Panc1 (cell line): ENCODE measurements at regions not wholly inside any gene's neighbourhood (a gene's known extent, or its start where the extent isn't known, plus 50 kb on each side); places are given as distances from the start of the nearest gene placed in this dataset.
"Not testable (repeated sequence)": the region's sequence is repeated elsewhere in the genome, so short reads cannot be mapped to it uniquely, and the experiment has no call there.

Source experiments
- POLR2AphosphoS5 ChIP-seq: IDR thresholded peaks from 2 replicates; pipeline ENCODE4 v1.6.1; 2012; ENCODE audit warnings: mild to moderate bottlenecking, low read depth, low read length, moderate library complexity
- TCF7L2 ChIP-seq: IDR thresholded peaks from 2 replicates; pipeline ENCODE4 v1.6.1; 2011; ENCODE audit warnings: mild to moderate bottlenecking, low read depth, low read length, inconsistent platforms
- TF ChIP-seq, protein P1 (sequence below): fragments of 450-650 bp; IDR thresholded peaks from 2 replicates; pipeline ENCODE4 v1.5.1; 2017; ENCODE audit warnings: mild to moderate bottlenecking

DNA sequence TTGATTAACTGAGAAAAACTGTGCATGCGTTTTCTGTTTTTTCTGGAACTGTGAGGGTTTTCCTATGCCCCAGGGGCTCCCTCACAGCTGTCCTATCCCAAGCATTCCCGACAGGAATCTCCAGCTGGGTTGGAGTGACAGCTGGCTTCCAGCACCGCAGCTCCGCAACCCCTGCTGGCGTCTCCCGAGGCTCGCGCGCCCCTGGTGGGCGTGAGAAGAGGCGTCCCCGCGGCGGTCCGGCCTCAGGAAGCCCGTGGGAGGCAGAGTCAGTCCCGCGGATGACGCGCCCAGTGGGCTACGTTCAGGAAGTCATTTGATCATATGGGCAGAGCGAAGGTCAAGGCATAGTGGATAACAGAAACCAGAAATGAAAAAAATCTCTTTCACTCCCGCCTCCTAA is 821.9 kb downstream of the SPATA31A1 start:
- TF ChIP-seq, protein P1, sequence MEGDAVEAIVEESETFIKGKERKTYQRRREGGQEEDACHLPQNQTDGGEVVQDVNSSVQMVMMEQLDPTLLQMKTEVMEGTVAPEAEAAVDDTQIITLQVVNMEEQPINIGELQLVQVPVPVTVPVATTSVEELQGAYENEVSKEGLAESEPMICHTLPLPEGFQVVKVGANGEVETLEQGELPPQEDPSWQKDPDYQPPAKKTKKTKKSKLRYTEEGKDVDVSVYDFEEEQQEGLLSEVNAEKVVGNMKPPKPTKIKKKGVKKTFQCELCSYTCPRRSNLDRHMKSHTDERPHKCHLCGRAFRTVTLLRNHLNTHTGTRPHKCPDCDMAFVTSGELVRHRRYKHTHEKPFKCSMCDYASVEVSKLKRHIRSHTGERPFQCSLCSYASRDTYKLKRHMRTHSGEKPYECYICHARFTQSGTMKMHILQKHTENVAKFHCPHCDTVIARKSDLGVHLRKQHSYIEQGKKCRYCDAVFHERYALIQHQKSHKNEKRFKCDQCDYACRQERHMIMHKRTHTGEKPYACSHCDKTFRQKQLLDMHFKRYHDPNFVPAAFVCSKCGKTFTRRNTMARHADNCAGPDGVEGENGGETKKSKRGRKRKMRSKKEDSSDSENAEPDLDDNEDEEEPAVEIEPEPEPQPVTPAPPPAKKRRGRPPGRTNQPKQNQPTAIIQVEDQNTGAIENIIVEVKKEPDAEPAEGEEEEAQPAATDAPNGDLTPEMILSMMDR: not testable (repeated sequence)
- not testable (repeated sequence) for TF ChIP-seq POLR2AphosphoS5, TCF7L2
